Upper lobe of left lung (tissue), 4 donors: ENCODE measurements at regions not wholly inside any gene's neighbourhood (a gene's known extent, or its start where the extent isn't known, plus 50 kb on each side); places are given as distances from the start of the nearest gene placed in this dataset.

ENCODE experiments used
- CTCF ChIP-seq, 6 experiments: fragments of 450-650 bp in 4 of 6; fragments of 200-600 bp in 2 of 6; sonication (generic) in 2 of 6; IDR thresholded peaks; one replicate each; pipeline ENCODE4 v1.5.1; 2016 to 2019; ENCODE audit warnings: antibody characterized with exemption in 6 of 6
- POLR2A ChIP-seq, 4 donors: fragments of 450-650 bp; IDR thresholded peaks; one replicate each; pipeline ENCODE4 v1.5.1; 2016 to 2017; ENCODE audit warnings: antibody characterized with exemption in 4 of 4, mild to moderate bottlenecking in 2 of 4
- POLR2AphosphoS5 ChIP-seq, 2 donors: sonication (generic); formaldehyde crosslinking; IDR thresholded peaks; one replicate each; pipeline ENCODE4 v1.5.1; 2017; ENCODE audit warnings: antibody characterized with exemption in 2 of 2

DNA sequence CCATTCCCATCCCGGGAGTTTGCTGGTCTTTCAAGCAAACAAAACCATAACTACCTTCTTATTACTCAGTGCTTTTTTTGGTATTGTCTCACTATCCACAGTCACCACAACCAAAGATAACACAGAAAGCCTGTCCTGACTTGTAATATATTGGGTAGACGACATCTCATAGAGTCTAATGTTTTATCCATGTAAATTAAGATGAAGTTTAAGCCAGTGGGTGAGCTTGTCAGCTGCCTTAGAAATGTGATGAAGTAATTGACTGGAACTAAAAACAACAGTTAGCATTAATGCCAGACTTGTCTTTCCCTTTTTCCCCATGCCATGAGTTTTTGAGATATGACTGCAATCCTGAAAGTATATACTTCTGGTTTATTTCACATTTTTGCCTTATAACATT is 282.7 kb upstream of the PRDM1 start:
- no peak for TF ChIP-seq POLR2AphosphoS5 (IDR thresholded peaks at IDR 0.05)
- TF ChIP-seq POLR2A (IDR thresholded peaks at IDR 0.05) = no peak
- TF ChIP-seq CTCF (IDR thresholded peaks at IDR 0.05) = no peak
